HG03439 (cell line): ENCODE measurements at regions not wholly inside any gene's neighbourhood (a gene's known extent, or its start where the extent isn't known, plus 50 kb on each side); places are given as distances from the start of the nearest gene placed in this dataset.

Experiments
- ATAC-seq: cut with Tn5 transposase; IDR thresholded peaks from one replicate; pipeline ENCODE4 v1.9.1; 2021; ENCODE audit warnings: mild to moderate bottlenecking, moderate library complexity; ENCODE audit not compliant: unreplicated experiment

DNA sequence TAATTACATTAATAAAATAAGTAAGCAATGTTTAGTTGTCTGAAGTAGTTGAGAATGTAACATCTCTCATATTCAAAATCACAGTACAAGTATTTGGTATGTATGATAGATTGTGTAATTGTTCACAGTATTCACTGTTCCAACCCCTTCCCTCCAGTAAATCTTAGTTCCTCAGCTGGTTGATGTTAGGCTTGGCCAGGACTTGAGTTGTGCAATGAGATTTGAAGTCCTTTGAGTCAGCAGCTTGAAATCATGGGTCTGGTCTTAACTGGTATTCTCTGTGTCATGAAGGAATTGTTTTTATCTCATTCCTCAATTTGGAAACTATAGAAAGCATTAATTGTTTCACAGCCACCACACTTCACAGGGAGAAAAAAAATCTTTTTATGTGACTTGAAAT lies 477.1 kb downstream of the FSCB start:
- no peak for ATAC-seq

DNA sequence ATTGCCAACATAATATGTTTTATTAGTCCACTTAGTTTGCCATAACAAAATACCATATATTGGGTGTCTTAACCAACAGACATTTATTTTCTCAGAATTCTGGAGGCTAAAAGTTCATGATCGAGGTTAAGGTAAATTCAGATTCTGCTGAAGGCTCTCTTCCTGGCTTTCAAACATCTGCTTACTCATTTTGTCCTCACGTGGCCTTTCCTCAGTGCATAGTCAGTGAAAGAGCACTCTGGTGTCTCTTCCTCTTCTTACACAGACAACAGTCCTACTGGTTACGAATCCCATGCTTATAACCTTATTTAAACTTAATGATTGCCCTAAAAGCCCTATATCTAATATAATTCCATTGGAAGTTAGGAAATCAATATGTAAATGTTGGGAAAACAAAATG lies 479.7 kb downstream of the FSCB start:
- no peak for ATAC-seq

DNA sequence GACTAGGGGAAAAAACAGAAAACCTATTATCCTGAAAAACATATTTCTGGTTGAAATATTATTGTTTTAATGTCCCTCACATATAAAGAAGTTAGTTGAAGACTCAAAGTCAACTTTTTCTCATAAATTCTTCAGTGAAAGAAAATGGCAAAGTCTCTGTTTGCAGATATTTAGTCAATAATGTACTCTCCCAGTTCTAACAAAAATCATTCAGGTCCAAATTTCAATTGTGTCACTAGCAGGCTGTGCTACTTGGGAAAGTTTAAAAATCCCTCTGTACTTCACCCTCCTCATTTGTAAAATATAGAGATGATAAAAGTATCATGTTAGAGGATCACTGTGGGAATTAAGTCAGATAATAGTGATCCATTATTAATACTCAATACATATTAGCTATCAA lies 496.5 kb downstream of the FSCB start:
- ATAC-seq: no peak

DNA sequence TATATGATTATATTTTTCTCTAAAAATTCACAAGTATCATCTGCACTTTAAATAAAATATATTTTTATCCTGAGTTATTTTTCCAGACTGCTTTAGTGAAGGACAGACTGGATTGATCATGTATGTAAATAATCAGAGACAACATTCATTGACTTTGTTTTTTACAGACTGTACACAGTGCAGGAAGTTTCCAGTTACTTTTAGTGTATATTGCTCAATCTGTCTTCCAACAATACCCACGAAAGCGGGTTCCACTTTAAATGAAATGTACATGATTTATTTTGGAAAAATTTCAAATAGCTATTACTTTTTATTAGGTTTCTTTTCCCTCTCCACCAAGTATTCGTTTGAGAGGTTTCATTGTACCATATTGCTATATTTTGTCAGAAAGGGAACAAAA lies 497.0 kb downstream of the FSCB start:
- no peak for ATAC-seq

DNA sequence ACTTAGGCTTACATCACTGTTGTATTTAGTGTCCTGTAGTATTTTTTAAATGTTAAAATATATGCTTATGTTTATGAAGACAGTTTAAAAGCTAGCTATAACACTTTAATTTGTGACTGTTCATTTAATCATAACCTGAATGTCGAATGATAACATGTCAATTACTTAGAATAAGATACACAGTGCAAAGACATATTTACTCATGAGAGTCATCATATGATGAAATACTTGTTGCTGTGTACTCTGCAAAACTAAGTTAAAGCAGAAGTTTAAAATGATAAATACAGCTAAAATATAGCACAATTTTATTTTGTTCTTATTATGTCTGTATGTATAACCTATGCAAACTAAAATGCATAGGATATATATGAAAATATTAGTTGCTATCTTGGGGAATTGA lies 497.4 kb downstream of the FSCB start:
- ATAC-seq: no peak

DNA sequence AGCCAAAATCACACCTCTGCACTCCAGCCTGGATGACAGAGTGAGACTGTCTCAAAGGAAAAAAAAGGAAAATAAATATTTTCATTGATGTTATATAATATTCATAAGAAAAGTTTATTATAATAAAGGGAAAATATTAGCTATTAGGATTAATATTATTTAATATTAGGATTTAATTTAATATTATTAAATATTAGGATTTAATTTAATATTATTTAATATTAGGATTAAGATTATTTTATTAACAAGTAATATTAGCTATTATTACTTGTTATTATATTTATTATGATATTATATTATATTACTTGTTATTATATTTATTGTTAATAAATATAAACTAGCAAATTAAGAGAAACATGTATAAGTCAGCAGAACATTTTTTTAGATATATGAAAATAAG lies 518.1 kb downstream of the FSCB start:
- ATAC-seq: no peak

DNA sequence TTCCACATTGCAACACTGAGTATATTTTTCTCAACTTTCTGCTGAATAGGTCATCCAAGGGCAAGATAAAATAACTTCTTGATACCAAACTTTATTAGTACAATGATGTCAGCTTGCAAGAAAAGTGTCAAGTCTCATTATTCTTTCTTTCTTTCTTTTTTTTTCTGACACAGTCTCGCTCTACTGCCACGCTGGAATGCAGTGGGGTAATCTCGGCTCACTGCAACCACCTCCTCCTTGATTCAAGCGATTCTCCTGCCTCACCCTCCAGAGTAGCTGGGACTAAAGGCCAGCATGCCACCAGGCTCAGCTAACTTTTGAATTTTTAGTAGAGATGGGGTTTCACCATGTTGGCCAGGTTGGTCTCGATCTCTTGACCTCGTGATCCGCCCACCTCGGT lies 523.4 kb downstream of the FSCB start:
- ATAC-seq: no peak

DNA sequence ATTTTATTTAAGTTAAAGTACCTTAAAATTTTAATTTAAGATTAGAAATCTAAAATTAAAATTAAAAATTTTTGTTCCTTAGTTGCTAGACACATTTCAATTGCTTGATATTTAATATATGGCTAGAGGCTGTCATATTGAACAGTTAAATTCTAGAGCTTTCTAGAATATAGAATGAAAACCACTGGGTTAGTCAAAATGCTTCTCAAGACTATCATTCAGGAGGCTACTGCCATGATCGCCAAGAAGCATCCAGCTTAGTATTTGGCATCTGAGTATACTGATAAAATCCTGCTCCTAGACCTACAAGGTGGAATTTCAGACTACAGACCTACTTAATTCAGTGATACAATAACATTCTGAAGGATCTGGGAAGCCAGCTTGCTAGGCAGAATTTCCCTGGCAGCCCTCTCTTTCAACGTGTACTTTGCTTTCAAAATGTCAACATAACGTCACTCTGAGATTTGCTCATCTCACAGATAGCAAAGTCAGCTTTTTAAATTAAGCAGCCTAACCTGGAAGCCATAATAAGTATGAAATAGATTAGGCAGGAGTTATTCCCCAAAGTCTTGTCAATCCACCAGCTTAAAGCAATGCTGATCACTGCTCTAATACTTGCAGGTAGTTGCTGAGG lies 525.8 kb downstream of the FSCB start:
- no peak for ATAC-seq

DNA sequence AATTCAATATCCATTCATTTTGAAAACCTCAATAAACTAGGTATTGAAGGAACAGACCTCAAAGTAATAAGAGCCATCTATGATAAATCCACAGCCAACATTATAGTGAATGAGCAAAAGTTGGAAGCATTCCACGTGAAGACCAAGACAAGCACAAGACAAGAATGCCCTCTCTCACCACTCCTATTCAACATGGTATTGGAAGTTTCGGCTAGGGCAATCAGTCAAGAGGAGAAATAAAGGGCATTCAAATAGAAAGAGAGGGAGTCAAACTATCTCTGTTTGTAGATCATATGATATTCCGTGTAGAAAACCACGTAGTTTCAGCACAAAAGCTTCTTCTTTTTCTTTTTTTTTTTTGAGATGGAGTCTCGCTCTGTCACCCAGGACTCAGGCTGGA lies 550.3 kb downstream of the FSCB start:
- ATAC-seq: no peak

DNA sequence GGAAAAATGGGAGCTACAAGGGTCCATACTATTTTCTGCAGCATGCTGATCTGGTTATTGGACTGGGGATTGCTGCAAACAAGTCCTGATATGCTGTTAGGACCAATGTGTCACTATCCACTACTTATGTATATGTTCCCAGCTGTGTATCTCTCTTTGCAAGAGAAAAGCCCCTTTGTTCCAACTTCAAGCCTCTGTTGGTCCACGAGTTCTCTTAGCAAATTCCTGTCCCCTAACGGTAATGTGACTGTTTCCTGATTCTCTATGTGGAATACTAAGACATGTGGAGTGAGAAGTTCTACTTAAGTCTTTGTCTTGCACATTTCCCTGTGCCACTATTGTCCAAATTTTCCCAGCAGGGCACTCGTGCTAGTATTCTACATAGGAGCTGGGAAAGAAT lies 557.7 kb downstream of the FSCB start:
- ATAC-seq: no peak

DNA sequence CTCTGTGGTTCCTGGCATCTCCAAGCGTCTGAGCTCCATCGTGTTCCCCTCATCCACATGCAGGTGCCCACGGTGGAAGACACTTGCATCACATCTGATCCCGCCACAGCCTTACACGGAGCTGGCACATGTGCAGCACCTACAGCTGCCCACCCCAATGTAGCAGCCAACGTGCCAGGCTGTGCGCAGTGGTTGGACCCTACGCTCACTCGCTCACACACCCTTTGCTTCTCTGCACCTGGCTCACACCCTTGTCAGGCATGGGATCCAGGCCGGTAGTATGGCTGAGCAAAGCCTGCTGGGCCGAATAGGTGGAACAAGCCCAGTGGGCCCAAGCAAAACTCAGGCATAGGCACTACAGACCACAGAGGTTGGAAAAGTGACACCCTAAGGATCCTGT lies 567.2 kb downstream of the FSCB start:
- ATAC-seq: no peak

DNA sequence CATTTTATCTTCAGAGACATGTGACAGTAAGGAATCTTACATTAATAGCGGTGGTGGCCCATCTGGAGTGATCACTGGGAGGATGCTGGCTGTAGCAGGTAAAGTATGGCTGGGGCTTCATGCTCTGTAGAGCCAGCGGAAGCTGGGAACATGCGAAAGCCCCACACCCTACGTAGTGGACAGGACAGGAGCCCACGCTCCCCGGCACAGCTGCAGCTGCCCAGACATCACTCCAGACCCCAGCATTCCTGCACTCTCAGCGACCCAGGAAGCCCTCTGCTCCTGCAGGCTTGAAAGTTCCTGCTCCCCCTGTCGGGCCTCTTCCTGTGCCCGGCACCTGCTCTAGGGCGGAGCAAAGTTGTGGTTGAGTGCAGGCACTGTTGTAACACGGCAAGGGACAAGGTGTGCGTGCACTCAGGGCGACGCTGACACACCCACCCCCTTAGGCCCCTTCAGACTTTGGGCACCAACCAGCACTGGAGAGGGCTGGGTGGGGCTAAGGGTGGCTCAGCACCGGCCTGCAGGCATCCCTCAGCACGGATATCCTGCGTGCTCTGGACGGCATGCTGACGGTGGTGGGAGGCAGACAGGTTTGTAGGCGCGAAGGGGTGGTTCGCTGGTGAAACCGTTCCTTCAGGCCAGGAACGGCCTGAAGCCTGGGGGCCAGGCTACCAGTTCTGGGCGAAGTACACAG lies 568.3 kb downstream of the FSCB start:
- no peak for ATAC-seq

DNA sequence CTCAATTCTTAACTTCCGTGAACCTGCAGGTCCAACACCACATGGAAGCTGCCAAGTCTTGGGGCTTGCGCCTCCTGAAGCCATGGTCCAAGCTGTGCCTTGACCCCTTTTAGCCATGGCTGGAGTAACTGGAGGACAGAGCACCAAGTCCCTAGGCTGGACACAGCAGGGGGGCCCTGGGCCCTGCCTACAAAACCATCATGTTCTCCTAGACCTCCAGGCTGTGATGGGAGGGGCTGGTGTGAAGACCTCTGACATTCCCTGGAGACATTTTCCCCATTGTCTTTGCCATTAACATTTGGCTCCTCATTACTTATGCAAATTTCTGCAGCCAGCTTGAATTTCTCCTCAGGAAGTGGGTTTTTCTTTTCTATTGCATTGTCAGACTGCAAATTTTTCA lies 570.1 kb downstream of the FSCB start:
- no peak for ATAC-seq

DNA sequence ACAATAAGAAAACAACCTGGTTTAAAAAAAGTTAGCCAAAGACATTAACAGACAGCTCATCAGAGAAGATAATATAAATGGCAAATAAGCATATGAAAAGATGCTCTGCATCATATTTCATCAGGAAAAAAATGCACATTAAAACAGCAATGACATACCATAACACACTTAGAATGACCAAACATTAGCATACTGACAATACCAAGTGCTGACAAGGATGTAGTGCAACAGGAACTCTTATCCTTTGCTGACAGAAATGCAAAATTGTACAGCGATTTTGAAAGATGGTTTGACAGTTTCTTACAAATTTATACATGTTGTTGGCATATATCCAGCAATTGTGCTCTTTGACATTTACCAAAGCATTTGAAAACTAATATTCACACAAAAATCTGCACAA lies 573.0 kb downstream of the FSCB start:
- ATAC-seq: no peak

DNA sequence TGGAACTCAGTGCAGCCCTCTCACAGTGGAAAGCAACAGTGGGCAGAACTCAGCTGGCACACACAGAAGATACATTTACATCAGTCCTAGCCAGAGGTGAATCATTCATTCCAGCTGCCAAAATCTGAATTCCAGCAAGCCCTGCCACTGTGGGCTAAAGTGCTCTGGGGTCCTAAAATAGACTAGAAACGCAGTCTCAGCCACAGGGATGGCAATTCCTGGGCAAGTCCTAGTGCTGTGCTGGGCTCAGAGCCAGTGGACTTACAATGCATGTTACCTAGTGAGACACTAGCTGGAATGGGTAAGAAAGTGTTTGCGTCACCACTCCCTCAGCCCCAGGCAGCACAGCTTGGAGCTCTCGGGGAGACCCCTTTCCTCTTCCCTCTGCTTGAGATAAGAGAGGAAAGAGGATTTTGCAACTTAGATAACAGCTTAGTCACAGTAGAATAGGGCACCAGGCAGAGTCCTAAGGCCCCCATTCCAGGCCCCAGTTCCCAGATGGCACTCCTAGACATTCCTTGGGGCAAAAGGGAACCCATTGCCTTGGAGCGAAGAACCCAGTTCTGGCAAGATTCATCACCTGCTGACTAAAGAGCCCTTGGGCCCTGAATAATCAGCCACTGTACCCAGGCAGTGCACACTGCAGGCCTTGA lies 592.9 kb downstream of the FSCB start:
- no peak for ATAC-seq

DNA sequence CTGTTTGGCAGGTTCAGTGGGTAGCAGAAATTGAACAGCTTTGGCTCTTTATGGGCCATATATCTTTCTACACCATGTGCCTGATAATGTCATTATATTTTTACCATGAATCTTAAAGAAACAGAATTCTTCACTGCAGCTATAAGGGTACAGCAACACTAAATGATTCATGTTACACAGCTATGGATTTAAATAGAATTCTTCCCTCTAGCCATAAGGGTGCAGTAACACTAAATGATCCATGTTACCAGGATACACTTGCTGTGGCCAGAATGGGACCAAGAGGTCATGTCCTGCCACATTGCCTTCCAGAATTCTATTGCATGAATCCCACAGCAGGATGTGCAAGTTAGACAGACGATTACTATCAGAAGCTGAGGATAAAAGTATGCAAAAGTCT lies 603.9 kb downstream of the FSCB start:
- no peak for ATAC-seq

DNA sequence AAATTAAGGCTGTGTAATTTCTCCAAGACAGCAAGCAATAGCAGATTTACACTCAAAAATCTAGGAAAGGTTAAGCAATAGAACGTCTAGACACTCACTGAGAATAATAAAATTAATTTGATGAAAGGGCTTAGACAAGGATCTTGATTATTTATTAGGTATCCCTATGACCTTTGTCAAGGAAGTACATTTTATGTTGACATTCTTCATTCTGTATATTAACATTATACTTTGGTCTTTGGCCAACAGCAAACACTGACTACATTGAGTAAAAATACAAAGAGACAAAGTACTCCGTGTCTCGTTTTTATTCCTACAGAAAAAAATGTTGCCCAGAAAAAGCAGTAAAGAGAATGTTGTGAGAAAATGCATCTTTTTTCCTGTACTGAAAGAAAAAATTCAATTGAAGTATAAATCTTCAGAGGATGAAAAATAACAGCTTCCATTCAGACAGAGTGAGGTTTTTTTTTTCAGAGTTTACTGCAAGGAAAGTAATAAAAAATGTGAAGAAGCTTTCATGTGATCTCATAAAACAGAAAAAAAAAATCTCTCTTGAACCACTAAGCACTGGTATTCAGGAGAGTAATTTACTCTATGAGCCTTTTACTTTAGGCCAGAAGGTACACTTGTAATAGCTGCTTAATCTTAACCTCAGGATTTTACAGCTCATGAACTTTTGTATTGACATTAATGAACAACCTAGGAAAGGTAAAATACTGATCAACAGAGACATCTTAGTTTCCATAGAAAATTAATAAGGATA lies 605.0 kb downstream of the FSCB start:
- no peak for ATAC-seq

DNA sequence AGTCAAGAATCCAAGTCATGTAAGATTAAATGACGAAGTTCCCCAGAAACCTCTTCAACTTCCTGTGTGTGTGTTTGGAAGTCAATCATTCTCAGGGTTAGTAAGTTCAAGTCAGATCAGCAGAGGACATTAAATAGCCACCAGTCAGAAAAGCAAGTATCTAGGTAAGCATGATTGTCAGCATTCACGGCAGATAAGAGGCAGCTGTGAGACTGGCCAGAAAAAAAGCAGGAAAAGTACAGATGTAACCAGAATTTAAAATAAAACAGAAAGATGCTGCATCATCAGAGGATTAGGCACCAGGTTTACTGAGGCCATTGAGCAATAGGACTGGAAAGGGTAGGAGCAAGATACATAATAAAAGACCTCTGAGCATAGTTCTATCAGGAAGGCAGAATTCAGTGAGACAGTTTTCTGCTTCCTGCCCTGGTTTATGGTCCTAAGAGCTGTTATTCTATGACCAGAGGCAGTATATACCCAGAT lies 606.9 kb downstream of the FSCB start:
- ATAC-seq: no peak

DNA sequence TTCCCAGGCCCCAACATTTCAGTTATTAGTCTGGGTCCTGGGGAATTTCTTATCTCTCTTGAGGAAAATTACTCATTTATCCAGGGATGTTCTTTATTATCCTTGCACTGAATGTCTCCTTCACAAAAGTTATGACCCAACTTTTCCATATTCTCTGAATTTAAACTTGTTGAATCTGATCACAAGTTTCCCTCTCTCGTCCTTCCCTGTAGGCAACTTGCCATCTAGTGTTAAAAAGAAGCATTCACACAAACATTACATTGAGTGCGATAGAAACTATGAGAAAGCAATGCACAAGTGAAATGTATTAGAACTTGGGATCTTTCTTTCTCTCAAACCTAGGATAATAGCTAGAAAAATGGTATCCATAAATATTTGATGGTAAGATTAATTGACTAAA lies 608.4 kb downstream of the FSCB start:
- ATAC-seq: no peak

DNA sequence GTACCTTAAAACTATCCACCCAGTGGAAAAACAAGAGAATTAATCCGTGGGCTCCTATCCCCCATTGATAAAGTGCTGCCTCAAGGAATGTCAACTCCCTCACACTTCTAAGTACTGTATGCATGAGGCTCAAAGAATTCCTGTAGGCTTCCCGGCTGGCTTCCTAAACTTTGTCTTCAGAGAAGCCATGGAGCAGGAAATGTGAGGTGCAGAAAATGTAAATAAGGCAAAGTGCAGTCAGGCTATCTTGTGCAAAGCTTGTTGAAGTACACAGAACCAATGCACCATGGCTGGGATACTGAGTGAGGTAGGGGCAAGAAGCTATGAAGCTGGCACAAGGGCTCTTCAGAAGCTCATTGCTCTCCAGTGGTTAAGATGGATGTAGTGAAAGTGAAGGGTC lies 611.0 kb downstream of the FSCB start:
- no peak for ATAC-seq

DNA sequence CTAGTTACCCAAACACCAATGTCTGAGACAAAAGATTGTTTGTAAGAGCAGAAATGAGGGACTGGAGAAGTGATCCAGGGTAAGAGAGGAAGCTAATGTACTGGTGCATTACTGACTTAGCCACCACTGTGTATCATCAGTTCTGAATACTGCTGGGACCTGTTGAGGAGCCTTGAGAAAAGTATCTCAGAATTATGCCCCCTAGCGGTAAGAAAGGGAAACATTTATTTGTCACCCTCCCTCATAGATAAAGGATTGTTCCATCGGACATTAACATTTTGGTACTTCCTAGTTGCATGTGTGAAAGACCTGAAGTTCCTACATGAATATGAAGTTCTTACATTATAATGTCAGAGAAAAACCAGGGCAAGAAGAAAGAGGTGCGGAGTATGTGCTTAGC lies 612.5 kb downstream of the FSCB start:
- ATAC-seq: peak; percentile 68

DNA sequence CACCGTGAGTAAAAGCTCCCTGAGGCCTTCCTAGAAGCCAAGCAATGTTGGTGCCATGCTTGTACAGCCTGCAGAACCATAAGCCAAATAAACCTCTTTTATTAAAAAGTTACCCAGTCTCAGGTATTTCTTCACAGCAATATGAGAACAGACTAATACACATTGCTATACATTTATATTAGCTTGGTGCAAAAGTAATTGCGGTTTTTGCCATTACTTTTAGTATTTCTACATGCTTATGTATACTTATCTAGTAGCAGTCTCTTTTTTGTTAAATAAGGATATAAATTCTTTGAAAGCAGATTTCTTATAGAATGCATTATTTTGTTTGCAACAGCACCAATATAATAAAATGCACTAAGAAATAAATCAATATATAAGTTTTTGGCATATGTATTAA lies 619.6 kb downstream of the FSCB start:
- ATAC-seq: no peak
